ENCODE measurements at regions not wholly inside any gene's neighbourhood (a gene's known extent, or its start where the extent isn't known, plus 50 kb on each side); places are given as distances from the start of the nearest gene placed in this dataset.

GRCh38 chr3:20264900-20265567 lies 79.0 kb upstream of the SGO1 start:
- no peaks in the 10 kb centered on the region for H3K36me3 Mint-ChIP-seq
- H3K4me1 Mint-ChIP-seq (ENCODE audit: unreplicated experiment) = no peaks in the 10 kb centered on the region
- H3K27ac Mint-ChIP-seq = no peak overlapping the region
- TF ChIP-seq CTCF (conservative IDR thresholded peaks at IDR 0.05) = no peak
- no peak for DNase-seq (ENCODE audit: extremely low spot score, unreplicated experiment)
- H3K9me3 Mint-ChIP-seq = peaks cover 24% of the 10 kb centered on the region
- H3K27me3 Mint-ChIP-seq = no peaks in the 10 kb centered on the region
- H3K4me3 Mint-ChIP-seq = no peak overlapping the region

GRCh38 chr3:20258371-20258770 lies 72.4 kb upstream of the SGO1 start:
- DNase-seq (ENCODE audit: extremely low spot score, unreplicated experiment) = no peak
- no peaks in the 10 kb centered on the region for H3K36me3 Mint-ChIP-seq
- no peaks in the 10 kb centered on the region for H3K4me1 Mint-ChIP-seq (ENCODE audit: unreplicated experiment)
- no peak overlapping the region for H3K27ac Mint-ChIP-seq
- H3K4me3 Mint-ChIP-seq = no peak overlapping the region
- H3K27me3 Mint-ChIP-seq = no peaks in the 10 kb centered on the region
- no peak for TF ChIP-seq CTCF (conservative IDR thresholded peaks at IDR 0.05)
- peaks cover 4% of the 10 kb centered on the region for H3K9me3 Mint-ChIP-seq

GRCh38 chr3:20256144-20256543 lies 70.1 kb upstream of the SGO1 start:
- H3K27me3 Mint-ChIP-seq = no peaks in the 10 kb centered on the region
- no peaks in the 10 kb centered on the region for H3K4me1 Mint-ChIP-seq (ENCODE audit: unreplicated experiment)
- no peak overlapping the region for H3K27ac Mint-ChIP-seq
- H3K9me3 Mint-ChIP-seq = peaks cover 4% of the 10 kb centered on the region
- no peak for TF ChIP-seq CTCF (conservative IDR thresholded peaks at IDR 0.05)
- no peak overlapping the region for H3K4me3 Mint-ChIP-seq
- H3K36me3 Mint-ChIP-seq = no peaks in the 10 kb centered on the region
- no peak for DNase-seq (ENCODE audit: extremely low spot score, unreplicated experiment)

- H3K9me3 Mint-ChIP-seq = peaks cover 4% of the 10 kb centered on the region
- no peak for DNase-seq (ENCODE audit: extremely low spot score, unreplicated experiment)
- no peaks in the 10 kb centered on the region for H3K4me1 Mint-ChIP-seq (ENCODE audit: unreplicated experiment)
- H3K27me3 Mint-ChIP-seq = no peaks in the 10 kb centered on the region
- no peak for TF ChIP-seq CTCF (conservative IDR thresholded peaks at IDR 0.05)
- no peaks in the 10 kb centered on the region for H3K36me3 Mint-ChIP-seq
- H3K27ac Mint-ChIP-seq = no peak overlapping the region
- no peak overlapping the region for H3K4me3 Mint-ChIP-seq
Measured at GRCh38 chr3:20254268-20255117, 68.5 kb upstream of the SGO1 start.

GRCh38 chr3:20250786-20251185 lies 64.8 kb upstream of the SGO1 start:
- no peak for DNase-seq (ENCODE audit: extremely low spot score, unreplicated experiment)
- Mint-ChIP-seq H3K4me3 (no peak overlapping the region), H3K9me3 (peaks cover 4% of the 10 kb centered on the region), H3K27ac (no peak overlapping the region), H3K36me3 (no peaks in the 10 kb centered on the region), H3K4me1 (ENCODE audit: unreplicated experiment) (no peaks in the 10 kb centered on the region), H3K27me3 (no peaks in the 10 kb centered on the region)
- TF ChIP-seq CTCF (conservative IDR thresholded peaks at IDR 0.05) = no peak
